Neural crest cell (in vitro differentiated cells): ENCODE measurements at regions not wholly inside any gene's neighbourhood (a gene's known extent, or its start where the extent isn't known, plus 50 kb on each side); places are given as distances from the start of the nearest gene placed in this dataset.

Experiments used
- DNase-seq: peaks from one replicate; pipeline ENCODE4 v3.0.0; 2021; ENCODE audit warnings: low read depth, mixed read lengths, low spot score
- H3K27ac Mint-ChIP-seq: one replicate; pipeline ENCODE4 v1.8.0; 2021; ENCODE audit warnings: mild to moderate bottlenecking, mixed read lengths; ENCODE audit not compliant: unreplicated experiment
- H3K27me3 Mint-ChIP-seq: 2 replicates; pipeline ENCODE4 v1.8.0; 2021; ENCODE audit warnings: low read depth, mild to moderate bottlenecking, mixed read lengths
- H3K36me3 Mint-ChIP-seq: 2 replicates; pipeline ENCODE4 v1.8.0; 2021; ENCODE audit warnings: low read depth, mild to moderate bottlenecking, mixed read lengths
- H3K4me1 Mint-ChIP-seq: 2 replicates; pipeline ENCODE4 v1.8.0; 2021; ENCODE audit warnings: mixed read lengths
- H3K4me3 Mint-ChIP-seq: one replicate; pipeline ENCODE4 v1.8.0; 2021; ENCODE audit warnings: mild to moderate bottlenecking, mixed read lengths
- H3K9me3 Mint-ChIP-seq: 2 replicates; pipeline ENCODE4 v1.8.0; 2021; ENCODE audit warnings: mixed read lengths
- TF ChIP-seq, protein P1 (sequence below): fragments of 200-600 bp; sonication (generic); conservative IDR thresholded peaks from 2 replicates; pipeline ENCODE4 v1.5.0; 2021; ENCODE audit warnings: antibody characterized with exemption, mild to moderate bottlenecking

DNA sequence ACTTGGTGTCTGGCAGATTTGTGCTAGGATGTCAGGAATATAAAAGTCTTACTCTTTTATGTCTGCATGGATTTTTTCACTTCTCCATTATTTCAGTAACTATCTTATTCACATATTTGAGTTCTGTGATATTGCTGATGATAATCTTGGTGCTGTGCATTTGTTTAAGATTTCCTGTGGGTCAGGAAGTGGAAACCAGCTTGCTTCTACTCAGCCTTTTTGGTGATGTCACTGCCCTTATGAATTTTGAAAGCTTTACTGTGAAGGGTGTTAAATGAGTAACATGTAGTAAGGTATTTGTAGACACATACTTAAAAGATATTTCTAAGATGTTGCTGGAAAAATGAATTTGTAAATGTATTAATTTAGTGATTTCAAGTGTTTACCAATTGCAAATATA lies 69.5 kb upstream of the VOPP1 start:
- Mint-ChIP-seq H3K27ac (no peak overlapping the region), H3K27me3 (peaks cover 31% of the 10 kb centered on the region), H3K9me3 (peaks cover 3% of the 10 kb centered on the region), H3K36me3 (no peaks in the 10 kb centered on the region), H3K4me1 (no peaks in the 10 kb centered on the region), H3K4me3 (no peak overlapping the region)
- DNase-seq, result no peak
- TF ChIP-seq, protein P1, sequence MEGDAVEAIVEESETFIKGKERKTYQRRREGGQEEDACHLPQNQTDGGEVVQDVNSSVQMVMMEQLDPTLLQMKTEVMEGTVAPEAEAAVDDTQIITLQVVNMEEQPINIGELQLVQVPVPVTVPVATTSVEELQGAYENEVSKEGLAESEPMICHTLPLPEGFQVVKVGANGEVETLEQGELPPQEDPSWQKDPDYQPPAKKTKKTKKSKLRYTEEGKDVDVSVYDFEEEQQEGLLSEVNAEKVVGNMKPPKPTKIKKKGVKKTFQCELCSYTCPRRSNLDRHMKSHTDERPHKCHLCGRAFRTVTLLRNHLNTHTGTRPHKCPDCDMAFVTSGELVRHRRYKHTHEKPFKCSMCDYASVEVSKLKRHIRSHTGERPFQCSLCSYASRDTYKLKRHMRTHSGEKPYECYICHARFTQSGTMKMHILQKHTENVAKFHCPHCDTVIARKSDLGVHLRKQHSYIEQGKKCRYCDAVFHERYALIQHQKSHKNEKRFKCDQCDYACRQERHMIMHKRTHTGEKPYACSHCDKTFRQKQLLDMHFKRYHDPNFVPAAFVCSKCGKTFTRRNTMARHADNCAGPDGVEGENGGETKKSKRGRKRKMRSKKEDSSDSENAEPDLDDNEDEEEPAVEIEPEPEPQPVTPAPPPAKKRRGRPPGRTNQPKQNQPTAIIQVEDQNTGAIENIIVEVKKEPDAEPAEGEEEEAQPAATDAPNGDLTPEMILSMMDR, result no peak

DNA sequence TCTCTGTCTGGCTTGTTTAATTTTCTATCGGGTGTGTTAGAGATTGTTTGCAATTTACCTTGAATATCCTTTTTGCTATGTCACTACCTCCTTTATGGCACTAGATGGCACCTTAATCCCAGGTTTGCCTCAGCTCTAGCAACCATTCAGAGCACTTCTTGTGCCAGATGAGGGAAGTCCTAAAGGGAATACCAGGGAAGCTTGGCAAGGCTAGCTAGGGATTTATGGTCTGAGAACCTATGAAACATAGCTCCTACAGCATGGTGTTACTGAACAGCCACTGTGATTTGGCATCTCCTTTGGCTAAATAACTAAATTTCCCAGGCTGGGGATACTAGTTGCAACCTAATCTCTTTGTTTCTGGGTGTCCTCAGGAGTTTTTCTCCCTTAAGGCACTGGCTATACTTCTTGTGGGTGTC lies 69.0 kb upstream of the VOPP1 start:
- no peaks in the 10 kb centered on the region for H3K4me1 Mint-ChIP-seq
- no peak overlapping the region for H3K4me3 Mint-ChIP-seq
- no peak overlapping the region for H3K27ac Mint-ChIP-seq
- TF ChIP-seq, protein P1, result peak; percentile 83
- H3K36me3 Mint-ChIP-seq, result no peaks in the 10 kb centered on the region
- no peak for DNase-seq
- H3K9me3 Mint-ChIP-seq, result peaks cover 3% of the 10 kb centered on the region
- peaks cover 33% of the 10 kb centered on the region for H3K27me3 Mint-ChIP-seq

DNA sequence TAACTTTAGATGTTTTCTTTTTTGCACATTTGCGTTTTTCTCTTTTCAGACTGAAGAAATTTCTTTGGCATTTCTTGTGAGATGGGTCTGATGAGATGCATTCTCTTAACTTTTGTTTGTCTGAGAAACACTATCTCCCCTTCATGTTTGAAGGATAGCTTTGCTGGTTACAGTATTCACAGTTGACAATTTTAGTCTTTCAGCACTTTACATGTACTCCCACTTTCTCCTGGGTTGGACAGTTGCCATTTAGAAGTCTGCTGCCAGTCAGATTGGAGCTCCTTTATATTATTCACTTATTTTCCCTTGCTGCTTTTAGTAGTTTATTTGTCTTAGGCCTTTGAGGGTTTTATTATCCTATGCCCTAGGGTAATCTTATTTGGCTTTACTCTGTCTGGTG lies 67.3 kb upstream of the VOPP1 start:
- Mint-ChIP-seq H3K4me1 (no peaks in the 10 kb centered on the region), H3K36me3 (no peaks in the 10 kb centered on the region), H3K27ac (no peak overlapping the region), H3K4me3 (no peak overlapping the region), H3K9me3 (peaks cover 3% of the 10 kb centered on the region), H3K27me3 (peaks cover 35% of the 10 kb centered on the region)
- TF ChIP-seq, protein P1, result no peak
- DNase-seq, result no peak

DNA sequence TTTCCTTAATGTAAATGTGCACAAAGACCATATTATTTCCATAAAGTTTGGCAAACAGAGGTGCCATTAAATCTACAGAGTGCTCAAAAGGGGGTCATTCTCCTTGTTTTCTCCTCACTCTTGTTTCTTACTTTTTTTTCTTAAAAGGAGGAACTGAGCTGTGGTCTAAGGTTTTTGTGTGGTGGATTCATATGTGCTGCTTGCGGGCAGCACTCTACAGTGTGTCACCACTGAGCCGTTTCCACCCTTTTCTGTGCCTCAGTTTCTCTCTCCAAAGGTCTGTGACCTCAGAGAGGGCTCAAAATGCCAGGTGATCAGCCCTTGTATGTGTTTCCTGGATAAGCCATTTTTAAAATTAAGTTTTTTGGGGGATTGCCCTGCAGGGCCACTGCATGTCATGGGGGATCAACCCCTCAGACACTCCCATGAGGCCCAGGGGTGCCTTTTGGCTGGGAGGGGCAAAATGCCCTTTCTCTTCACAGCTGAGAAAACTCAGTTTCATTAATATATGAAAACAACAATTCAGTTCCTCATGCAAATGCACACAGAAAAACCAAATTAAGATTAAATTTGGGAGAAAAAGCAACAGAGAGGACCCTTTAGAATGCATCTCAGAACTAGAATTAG lies 56.9 kb upstream of the VOPP1 start:
- TF ChIP-seq, protein P1, result no peak
- Mint-ChIP-seq H3K27ac (peak overlapping the region; percentile 35), H3K4me3 (no peak overlapping the region), H3K4me1 (no peaks in the 10 kb centered on the region), H3K36me3 (no peaks in the 10 kb centered on the region), H3K27me3 (no peaks in the 10 kb centered on the region), H3K9me3 (peaks cover 4% of the 10 kb centered on the region)
- no peak for DNase-seq

DNA sequence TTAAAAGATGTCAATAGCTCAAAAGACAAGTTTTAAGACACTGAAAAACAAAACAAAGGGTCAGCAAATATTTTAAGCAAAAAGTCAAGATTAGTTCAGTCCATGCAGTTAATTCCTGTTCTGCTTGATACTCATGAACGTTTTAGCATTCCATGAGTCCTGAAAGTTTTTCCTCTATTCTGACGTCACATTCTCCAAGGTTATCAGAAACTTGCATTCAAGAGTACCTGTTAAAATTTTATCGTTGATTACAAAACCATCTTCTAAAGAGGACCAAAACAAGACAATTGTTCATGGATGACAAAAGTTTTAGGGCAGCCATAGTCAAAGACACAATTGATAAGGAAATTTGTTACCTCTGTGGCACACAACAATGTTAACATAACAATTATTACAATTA lies 52.5 kb upstream of the VOPP1 start:
- peaks cover 6% of the 10 kb centered on the region for H3K9me3 Mint-ChIP-seq
- TF ChIP-seq, protein P1, result no peak
- DNase-seq, result no peak
- no peaks in the 10 kb centered on the region for H3K4me1 Mint-ChIP-seq
- peaks cover 2% of the 10 kb centered on the region for H3K36me3 Mint-ChIP-seq
- no peak overlapping the region for H3K4me3 Mint-ChIP-seq
- H3K27me3 Mint-ChIP-seq, result no peaks in the 10 kb centered on the region
- no peak overlapping the region for H3K27ac Mint-ChIP-seq
